Mesothelial cell of epicardium (in vitro differentiated cells): ENCODE measurements at regions not wholly inside any gene's neighbourhood (a gene's known extent, or its start where the extent isn't known, plus 50 kb on each side); places are given as distances from the start of the nearest gene placed in this dataset.
"Not testable (repeated sequence)": the region's sequence is repeated elsewhere in the genome, so short reads cannot be mapped to it uniquely, and the experiment has no call there.

Experiments used
- DNase-seq, 2 experiments: peaks; one replicate each; pipeline ENCODE4 v3.0.0; 2021; ENCODE audit warnings: low spot score in 2 of 2; ENCODE audit not compliant: unreplicated experiment in 2 of 2
- H3K27ac Mint-ChIP-seq: 2 replicates; pipeline ENCODE4 v1.8.0; 2021; ENCODE audit warnings: mixed read lengths
- H3K27me3 Mint-ChIP-seq: 2 replicates; pipeline ENCODE4 v1.8.0; 2021; ENCODE audit warnings: low read depth, mixed read lengths
- H3K36me3 Mint-ChIP-seq: 2 replicates; pipeline ENCODE4 v1.8.0; 2021; ENCODE audit warnings: mixed read lengths
- H3K4me1 Mint-ChIP-seq: 2 replicates; pipeline ENCODE4 v1.8.0; 2021; ENCODE audit warnings: mixed read lengths
- H3K4me3 Mint-ChIP-seq: 2 replicates; pipeline ENCODE4 v1.8.0; 2021; ENCODE audit warnings: mild to moderate bottlenecking, moderate library complexity, mixed read lengths
- H3K9me3 Mint-ChIP-seq: 2 replicates; pipeline ENCODE4 v1.8.0; 2021; ENCODE audit warnings: mixed read lengths
- CTCF ChIP-seq: fragments of 200-600 bp; sonication (generic); IDR thresholded peaks from one replicate; pipeline ENCODE4 v1.5.0; 2021; ENCODE audit warnings: antibody characterized with exemption; ENCODE audit not compliant: unreplicated experiment

GRCh38 chr7:156378806-156379205, 261.8 kb upstream of the RNF32 start:
- Mint-ChIP-seq H3K27me3 (no peaks in the 10 kb centered on the region), H3K27ac (no peak overlapping the region), H3K4me1 (no peaks in the 10 kb centered on the region), H3K4me3 (no peak overlapping the region), H3K9me3 (no peaks in the 10 kb centered on the region), H3K36me3 (no peaks in the 10 kb centered on the region)
- no peak for TF ChIP-seq CTCF
- no peak for DNase-seq

- DNase-seq = no peak
- Mint-ChIP-seq H3K4me1 (no peaks in the 10 kb centered on the region), H3K36me3 (no peaks in the 10 kb centered on the region), H3K9me3 (peaks cover 9% of the 10 kb centered on the region), H3K4me3 (no peak overlapping the region), H3K27me3 (no peaks in the 10 kb centered on the region), H3K27ac (no peak overlapping the region)
- TF ChIP-seq CTCF = no peak
Measured at GRCh38 chr7:156376317-156376716, 264.3 kb upstream of the RNF32 start.

GRCh38 chr7:156374335-156374734, 266.2 kb upstream of the RNF32 start:
- DNase-seq = no peak
- Mint-ChIP-seq H3K27ac (no peak overlapping the region), H3K4me3 (no peak overlapping the region), H3K9me3 (peaks cover 25% of the 10 kb centered on the region), H3K27me3 (no peaks in the 10 kb centered on the region), H3K36me3 (no peaks in the 10 kb centered on the region), H3K4me1 (no peaks in the 10 kb centered on the region)
- no peak for TF ChIP-seq CTCF

GRCh38 chr7:156369929-156370328, 270.6 kb upstream of the RNF32 start:
- DNase-seq, H3K36me3 Mint-ChIP-seq, H3K4me3 Mint-ChIP-seq, H3K27ac Mint-ChIP-seq, H3K4me1 Mint-ChIP-seq, H3K27me3 Mint-ChIP-seq: not testable (repeated sequence)
- H3K9me3 Mint-ChIP-seq = peaks cover 34% of the 10 kb centered on the region

GRCh38 chr7:156368053-156368843, 272.3 kb upstream of the RNF32 start:
- Mint-ChIP-seq H3K4me1 (no peaks in the 10 kb centered on the region), H3K27ac (no peak overlapping the region), H3K27me3 (no peaks in the 10 kb centered on the region), H3K4me3 (no peak overlapping the region), H3K36me3 (no peaks in the 10 kb centered on the region), H3K9me3 (peaks cover 38% of the 10 kb centered on the region)
- no peak for TF ChIP-seq CTCF
- DNase-seq = no peak

- Mint-ChIP-seq H3K27me3 (no peaks in the 10 kb centered on the region), H3K9me3 (peaks cover 13% of the 10 kb centered on the region), H3K36me3 (no peaks in the 10 kb centered on the region), H3K4me1 (no peaks in the 10 kb centered on the region), H3K27ac (no peak overlapping the region), H3K4me3 (no peak overlapping the region)
- DNase-seq = no peak
- TF ChIP-seq CTCF = no peak
Measured at GRCh38 chr7:156363751-156364150, 276.8 kb upstream of the RNF32 start.
